ENCODE measurements at regions not wholly inside any gene's neighbourhood (a gene's known extent, or its start where the extent isn't known, plus 50 kb on each side); places are given as distances from the start of the nearest gene placed in this dataset.
A peak's percentile ranks its signal among the peaks of the same experiment; 100 is the strongest.

DNA sequence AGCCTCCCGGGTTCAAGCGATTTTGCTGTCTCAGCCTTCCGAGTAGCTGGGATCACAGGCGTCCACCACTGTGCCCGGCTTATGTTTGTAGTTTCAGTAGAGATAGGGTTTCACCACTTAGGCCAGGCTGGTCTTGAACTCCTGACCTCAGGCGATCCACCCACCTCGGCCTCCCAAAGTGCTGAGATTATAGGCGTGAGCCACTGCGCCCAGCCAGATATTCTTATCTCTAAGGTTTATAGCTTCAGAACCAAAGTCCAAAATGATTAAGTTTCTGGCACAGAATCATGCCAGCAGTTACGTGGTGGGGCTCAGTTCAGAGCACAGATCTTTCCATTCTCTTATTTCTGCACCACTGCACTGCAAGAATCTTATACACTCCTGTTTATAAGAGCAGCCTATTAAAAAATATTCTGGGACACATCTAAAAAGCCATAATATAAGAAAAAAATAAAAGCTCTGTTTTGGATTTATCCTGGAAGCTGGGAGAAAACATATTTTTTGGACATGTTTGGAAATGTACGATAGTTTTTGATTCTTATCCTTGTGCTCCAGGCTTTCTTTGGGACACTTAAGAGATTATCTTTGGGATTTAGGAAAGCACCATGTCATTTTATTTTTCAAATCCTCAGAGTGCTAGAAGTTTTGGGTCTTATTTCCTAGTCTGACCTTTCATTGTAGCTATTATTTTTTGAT lies 129.6 kb downstream of the LMNTD1 start:
- no peak for DNase-seq (ENCODE audit: extremely low read depth in 1 of 4, low spot score in 3 of 4)
- WGBS (ENCODE audit: insufficient coverage, low coverage, missing lambda C conversion rate), result 2% methylated on average over 11 of the region's 11 CpGs
- Histone ChIP-seq H3K9ac (ENCODE audit: insufficient read depth in 1 of 2, low read depth in 2 of 2, low read length in 2 of 2) (no peak overlapping the region), H3K4me3 (no peak overlapping the region), H3K27ac (ENCODE audit: extremely low read depth, low read depth, low read length) (no peak overlapping the region), H3K79me2 (ENCODE audit: control insufficient read depth, insufficient read depth, low read length) (no peaks in the 10 kb centered on the region), H4K20me1 (replicated peaks; ENCODE audit: control insufficient read depth, insufficient read depth, low read length) (no peaks in the 10 kb centered on the region), H3K4me2 (ENCODE audit: insufficient read depth, low read length) (no peak overlapping the region), H3K27me3 (ENCODE audit: control insufficient read depth in 2 of 2, insufficient read depth in 2 of 2, low read length in 2 of 2) (no peaks in the 10 kb centered on the region), H3K9me1 (ENCODE audit: control insufficient read depth, insufficient read depth, low read length) (no peaks in the 10 kb centered on the region), H3K4me1 (replicated peaks in 1 of 2; ENCODE audit: control insufficient read depth in 2 of 2, insufficient read depth in 2 of 2, low read length in 2 of 2) (no peaks in the 10 kb centered on the region; a peak in 1 of 5 replicates), H3K36me3 (ENCODE audit: control insufficient read depth, insufficient read depth, low read length) (no peaks in the 10 kb centered on the region), H2AFZ (ENCODE audit: low read depth, low read length) (no peak overlapping the region), H3K9me3 (replicated peaks; ENCODE audit: control insufficient read depth, insufficient read depth, low read depth, low read length) (no peaks in the 10 kb centered on the region)
- POLR2A ChIA-PET, result interaction anchor here (0.6 to 1.2 kb wide), 2 partner anchors 20 to 34 kb away, joined by 3 to 4 read pairs; no protein-coding TSS in a partner anchor
- no TSS peak for BruUV-seq (replicated peaks)
- TF ChIP-seq POLR2H (tag; IDR thresholded peaks at IDR 0.05; ENCODE audit: low read depth), result no peak
- TF ChIP-seq CSDE1 (IDR thresholded peaks at IDR 0.05), result no peak
- peak; percentile 23; the same call in 1 of the 2 replicates for TF ChIP-seq CBFA2T3 (IDR thresholded peaks at IDR 0.05)
- no peak for TF ChIP-seq ZNF77 (CRISPR knock-in tag; IDR thresholded peaks at IDR 0.05)
- no peak for TF ChIP-seq ZBED1 (IDR thresholded peaks at IDR 0.05)
- no peak for TF ChIP-seq RHOXF2B (CRISPR knock-in tag; conservative IDR thresholded peaks at IDR 0.05)
- TF ChIP-seq FOS (IDR thresholded peaks at IDR 0.05; ENCODE audit: extremely low read depth, insufficient read length), result no peak
- TF ChIP-seq, protein P1, sequence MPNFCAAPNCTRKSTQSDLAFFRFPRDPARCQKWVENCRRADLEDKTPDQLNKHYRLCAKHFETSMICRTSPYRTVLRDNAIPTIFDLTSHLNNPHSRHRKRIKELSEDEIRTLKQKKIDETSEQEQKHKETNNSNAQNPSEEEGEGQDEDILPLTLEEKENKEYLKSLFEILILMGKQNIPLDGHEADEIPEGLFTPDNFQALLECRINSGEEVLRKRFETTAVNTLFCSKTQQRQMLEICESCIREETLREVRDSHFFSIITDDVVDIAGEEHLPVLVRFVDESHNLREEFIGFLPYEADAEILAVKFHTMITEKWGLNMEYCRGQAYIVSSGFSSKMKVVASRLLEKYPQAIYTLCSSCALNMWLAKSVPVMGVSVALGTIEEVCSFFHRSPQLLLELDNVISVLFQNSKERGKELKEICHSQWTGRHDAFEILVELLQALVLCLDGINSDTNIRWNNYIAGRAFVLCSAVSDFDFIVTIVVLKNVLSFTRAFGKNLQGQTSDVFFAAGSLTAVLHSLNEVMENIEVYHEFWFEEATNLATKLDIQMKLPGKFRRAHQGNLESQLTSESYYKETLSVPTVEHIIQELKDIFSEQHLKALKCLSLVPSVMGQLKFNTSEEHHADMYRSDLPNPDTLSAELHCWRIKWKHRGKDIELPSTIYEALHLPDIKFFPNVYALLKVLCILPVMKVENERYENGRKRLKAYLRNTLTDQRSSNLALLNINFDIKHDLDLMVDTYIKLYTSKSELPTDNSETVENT (CRISPR knock-in tag; IDR thresholded peaks at IDR 0.05), result no peak
- CTCF ChIA-PET (ENCODE audit: low intra/inter-chr PET ratio), result interaction anchor here (0.5 kb wide), 1 partner anchor 36 kb away, joined by 3 read pairs; no protein-coding TSS in a partner anchor
- no peak for FAIRE-seq
- intact Hi-C loops (cut with micrococcal nuclease) (no loop called here), in situ Hi-C loops (cut with MboI) (no loop called here)
- no peak for ATAC-seq
